Gastrocnemius medialis (tissue), 4 donors: ENCODE measurements at regions not wholly inside any gene's neighbourhood (a gene's known extent, or its start where the extent isn't known, plus 50 kb on each side); places are given as distances from the start of the nearest gene placed in this dataset.

Experiments used
- POLR2A ChIP-seq, 2 donors: fragments of 450-650 bp; IDR thresholded peaks; one replicate each; pipeline ENCODE4 v1.6.1; 2017; ENCODE audit warnings: antibody characterized with exemption in 2 of 2, mild to moderate bottlenecking in 2 of 2, moderate library complexity in 2 of 2
- TF ChIP-seq, protein P1 (sequence below), 5 experiments: fragments of 450-650 bp in 3 of 5; fragments of 200-600 bp in 2 of 5; sonication (generic) in 2 of 5; IDR thresholded peaks in 4 of 5; conservative IDR thresholded peaks in 1 of 5; 1 replicate in 4 of 5; 2 replicates in 1 of 5; pipeline ENCODE4 v1.5.1; 2016 to 2019; ENCODE audit warnings: antibody characterized with exemption in 5 of 5, mild to moderate bottlenecking in 3 of 5, moderate library complexity in 3 of 5

- TF ChIP-seq POLR2A (IDR thresholded peaks at IDR 0.05): no peak
- TF ChIP-seq, protein P1, sequence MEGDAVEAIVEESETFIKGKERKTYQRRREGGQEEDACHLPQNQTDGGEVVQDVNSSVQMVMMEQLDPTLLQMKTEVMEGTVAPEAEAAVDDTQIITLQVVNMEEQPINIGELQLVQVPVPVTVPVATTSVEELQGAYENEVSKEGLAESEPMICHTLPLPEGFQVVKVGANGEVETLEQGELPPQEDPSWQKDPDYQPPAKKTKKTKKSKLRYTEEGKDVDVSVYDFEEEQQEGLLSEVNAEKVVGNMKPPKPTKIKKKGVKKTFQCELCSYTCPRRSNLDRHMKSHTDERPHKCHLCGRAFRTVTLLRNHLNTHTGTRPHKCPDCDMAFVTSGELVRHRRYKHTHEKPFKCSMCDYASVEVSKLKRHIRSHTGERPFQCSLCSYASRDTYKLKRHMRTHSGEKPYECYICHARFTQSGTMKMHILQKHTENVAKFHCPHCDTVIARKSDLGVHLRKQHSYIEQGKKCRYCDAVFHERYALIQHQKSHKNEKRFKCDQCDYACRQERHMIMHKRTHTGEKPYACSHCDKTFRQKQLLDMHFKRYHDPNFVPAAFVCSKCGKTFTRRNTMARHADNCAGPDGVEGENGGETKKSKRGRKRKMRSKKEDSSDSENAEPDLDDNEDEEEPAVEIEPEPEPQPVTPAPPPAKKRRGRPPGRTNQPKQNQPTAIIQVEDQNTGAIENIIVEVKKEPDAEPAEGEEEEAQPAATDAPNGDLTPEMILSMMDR (IDR thresholded peaks at IDR 0.05 in 4 of 5, conservative IDR thresholded peaks at IDR 0.05 in 1 of 5): no peak
These were observed 262.1 kb upstream of the FBXO33 start for GRCh38 chr14:39694341-39694740.
